D721Med (cell line): ENCODE measurements at regions not wholly inside any gene's neighbourhood (a gene's known extent, or its start where the extent isn't known, plus 50 kb on each side); places are given as distances from the start of the nearest gene placed in this dataset.

Source experiments
- DNase-seq: peaks from one replicate; pipeline ENCODE4 v3.0.0; 2011; ENCODE audit warnings: low spot score; ENCODE audit not compliant: insufficient read length
- FAIRE-seq: peaks from 2 replicates; lab custom pipeline; 2011; peaks lifted over from hg19 to GRCh38; lab: Jason Lieb, UNC
- TF ChIP-seq, protein P1 (sequence below): IDR thresholded peaks from 2 replicates; pipeline ENCODE4 v1.5.1; 2012; ENCODE audit warnings: mild to moderate bottlenecking, control low read depth; ENCODE audit not compliant: insufficient read depth; ENCODE audit errors: missing control alignments

DNA sequence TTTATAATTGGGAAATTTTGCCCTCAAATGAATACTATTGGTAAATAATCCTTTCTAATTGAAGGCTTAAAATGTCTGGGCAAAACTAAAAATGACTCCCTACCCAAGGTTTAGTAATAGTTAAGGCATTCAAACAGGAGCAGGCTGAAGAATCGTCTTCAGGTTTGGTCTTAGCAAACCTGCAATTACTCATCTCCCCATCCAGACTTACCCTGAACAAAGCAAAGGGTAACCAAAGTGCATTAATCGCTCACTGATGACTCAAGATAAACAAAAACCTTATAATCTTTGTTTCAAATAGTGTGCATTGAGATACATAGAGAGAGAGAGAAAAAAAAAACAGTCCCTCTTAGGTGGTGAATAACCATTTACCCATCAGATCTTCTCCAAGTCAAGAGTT lies 225.5 kb downstream of the BMP2 start:
- TF ChIP-seq, protein P1, sequence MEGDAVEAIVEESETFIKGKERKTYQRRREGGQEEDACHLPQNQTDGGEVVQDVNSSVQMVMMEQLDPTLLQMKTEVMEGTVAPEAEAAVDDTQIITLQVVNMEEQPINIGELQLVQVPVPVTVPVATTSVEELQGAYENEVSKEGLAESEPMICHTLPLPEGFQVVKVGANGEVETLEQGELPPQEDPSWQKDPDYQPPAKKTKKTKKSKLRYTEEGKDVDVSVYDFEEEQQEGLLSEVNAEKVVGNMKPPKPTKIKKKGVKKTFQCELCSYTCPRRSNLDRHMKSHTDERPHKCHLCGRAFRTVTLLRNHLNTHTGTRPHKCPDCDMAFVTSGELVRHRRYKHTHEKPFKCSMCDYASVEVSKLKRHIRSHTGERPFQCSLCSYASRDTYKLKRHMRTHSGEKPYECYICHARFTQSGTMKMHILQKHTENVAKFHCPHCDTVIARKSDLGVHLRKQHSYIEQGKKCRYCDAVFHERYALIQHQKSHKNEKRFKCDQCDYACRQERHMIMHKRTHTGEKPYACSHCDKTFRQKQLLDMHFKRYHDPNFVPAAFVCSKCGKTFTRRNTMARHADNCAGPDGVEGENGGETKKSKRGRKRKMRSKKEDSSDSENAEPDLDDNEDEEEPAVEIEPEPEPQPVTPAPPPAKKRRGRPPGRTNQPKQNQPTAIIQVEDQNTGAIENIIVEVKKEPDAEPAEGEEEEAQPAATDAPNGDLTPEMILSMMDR, result no peak
- no peak for DNase-seq
- FAIRE-seq, result no peak

DNA sequence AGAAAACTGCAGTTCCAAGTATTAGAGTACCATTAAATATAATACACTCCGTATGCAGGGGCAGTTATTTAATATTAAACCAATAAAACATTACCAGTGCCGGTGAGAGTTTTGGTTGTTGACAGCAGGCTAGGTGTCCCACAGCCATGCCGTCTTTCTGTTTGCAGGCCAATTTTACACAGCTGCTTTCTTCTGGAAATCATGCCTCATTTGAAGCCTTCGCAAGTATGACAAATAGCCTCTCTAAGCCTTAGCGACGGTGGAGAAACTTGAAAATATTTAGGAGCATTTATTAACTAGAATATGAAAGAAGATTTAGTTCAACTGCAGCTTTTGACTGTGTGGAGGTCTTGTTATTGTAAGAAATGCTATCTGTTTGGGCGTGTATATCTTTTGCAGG lies 226.0 kb downstream of the BMP2 start:
- TF ChIP-seq, protein P1, result no peak
- no peak for DNase-seq
- no peak for FAIRE-seq

DNA sequence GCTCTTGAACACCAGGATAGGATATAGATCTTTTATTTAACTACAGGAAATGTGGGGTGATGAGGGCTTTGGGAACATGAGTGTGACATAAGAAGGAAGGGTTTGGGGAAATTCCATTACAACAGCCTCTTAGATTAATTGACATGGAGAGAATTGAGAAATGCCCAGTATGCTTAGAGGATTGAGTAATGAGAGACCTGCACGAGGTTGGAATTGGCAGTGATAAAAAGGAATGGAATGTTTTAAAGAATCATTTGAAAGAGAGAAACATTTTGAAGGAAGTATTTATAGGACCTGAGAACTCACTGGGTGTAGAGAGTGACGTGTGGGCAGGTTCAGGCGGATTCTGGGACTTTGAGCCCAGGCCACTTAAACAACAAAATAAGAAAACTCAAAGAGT lies 227.0 kb downstream of the BMP2 start:
- TF ChIP-seq, protein P1, result no peak
- FAIRE-seq, result no peak
- DNase-seq, result no peak

DNA sequence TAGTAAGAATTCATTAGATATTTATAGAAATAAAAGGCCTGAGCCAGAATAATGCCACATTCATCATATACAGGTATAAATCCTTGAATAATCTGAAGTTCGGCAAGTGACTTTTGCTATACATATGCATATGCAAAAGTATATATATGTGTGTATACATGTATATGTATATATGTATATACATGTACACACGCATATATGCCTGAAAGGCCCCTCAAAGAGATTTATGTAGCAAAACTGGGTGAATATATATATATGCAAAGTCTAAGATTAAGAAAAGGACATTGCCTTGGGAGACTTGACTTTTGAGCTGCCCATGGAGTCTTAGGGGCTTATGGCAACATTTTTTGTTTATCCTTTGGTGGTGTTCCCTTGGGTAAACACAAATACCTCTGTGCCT lies 231.4 kb downstream of the BMP2 start:
- TF ChIP-seq, protein P1, result no peak
- FAIRE-seq (no peak), DNase-seq (no peak)

DNA sequence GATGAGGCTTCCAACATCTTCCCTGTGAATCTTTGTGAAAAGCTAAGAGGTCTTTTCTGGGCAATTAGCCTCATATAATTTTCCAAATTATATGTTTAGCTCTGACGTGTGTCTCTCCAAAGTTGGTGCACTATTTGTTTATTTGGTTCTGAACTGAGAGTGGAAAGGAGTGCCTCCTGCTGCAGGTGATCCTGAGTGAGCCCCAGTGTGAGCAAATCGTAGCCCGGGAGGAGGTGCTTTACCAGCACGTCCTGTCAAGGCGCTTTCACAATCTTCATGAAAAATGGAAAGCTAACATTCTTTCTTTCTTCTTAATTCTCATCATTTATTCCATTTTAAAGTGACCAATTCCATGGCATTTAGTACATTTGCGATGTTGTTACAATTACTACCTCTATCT lies 231.9 kb downstream of the BMP2 start:
- TF ChIP-seq, protein P1, result no peak
- DNase-seq (no peak), FAIRE-seq (no peak)

DNA sequence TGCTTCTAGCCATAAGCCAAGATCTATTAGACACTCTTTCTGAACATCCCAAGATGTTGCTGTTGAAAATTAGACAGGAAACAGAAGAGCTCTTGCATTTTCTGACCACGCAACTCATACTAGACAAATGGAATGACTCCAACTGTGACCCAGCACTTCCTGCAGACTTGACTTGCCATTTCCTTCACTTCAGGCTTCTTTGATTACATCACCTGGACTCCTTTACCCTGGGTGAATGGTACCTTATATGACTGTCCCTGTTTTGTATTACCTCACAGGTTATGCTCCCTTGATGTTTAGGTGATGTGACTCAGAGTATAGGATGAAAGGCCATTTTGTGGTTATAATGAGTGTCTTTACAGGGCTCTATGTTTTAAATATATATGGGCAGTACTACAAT lies 236.1 kb downstream of the BMP2 start:
- TF ChIP-seq, protein P1, result no peak
- no peak for DNase-seq
- FAIRE-seq, result no peak

DNA sequence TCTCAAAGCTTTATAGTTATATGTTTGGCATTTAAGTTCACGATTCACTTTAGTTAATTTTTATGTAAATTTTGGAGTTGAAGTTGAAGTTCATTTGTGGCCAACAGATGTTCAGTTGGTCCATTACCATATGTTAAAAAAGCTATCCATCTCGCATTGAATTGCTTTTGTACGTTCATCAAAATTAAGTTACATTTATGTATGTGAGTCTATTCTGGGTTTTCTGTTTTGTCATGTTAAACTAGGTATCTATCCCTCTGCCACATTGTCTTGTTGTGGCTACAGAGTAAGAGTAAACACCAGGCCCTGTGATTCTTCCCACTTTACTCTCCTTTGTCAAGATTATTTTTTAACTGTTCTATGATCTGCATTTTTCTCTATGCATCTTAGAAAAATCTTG lies 237.3 kb downstream of the BMP2 start:
- TF ChIP-seq, protein P1, result no peak
- FAIRE-seq, result no peak
- no peak for DNase-seq
